ENCODE measurements at regions not wholly inside any gene's neighbourhood (a gene's known extent, or its start where the extent isn't known, plus 50 kb on each side); places are given as distances from the start of the nearest gene placed in this dataset.

DNA sequence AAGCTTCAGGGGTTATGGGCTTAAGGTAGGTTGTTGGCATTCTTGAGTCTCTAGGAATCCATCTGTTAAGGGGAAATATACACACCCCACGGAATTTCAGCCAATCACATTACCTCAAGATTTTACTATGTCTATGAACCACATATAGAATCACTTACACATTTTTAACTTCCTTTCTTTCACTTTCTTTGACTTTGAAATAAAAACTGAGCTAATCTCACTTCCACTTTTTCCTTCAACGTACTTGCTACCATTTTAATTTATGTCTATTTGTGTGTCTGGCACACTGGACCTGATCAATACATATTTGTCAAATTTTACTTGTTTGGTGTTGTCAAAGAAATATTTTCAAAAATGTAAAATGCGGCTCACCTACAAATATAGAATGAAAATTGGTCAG lies 545.4 kb upstream of the JAG1 start:
- POLR2A ChIA-PET, result no interaction called here
- TF ChIP-seq, protein P1, sequence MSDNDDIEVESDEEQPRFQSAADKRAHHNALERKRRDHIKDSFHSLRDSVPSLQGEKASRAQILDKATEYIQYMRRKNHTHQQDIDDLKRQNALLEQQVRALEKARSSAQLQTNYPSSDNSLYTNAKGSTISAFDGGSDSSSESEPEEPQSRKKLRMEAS (IDR thresholded peaks at IDR 0.05; ENCODE audit: low read depth), result no peak
- TF ChIP-seq GABPA (IDR thresholded peaks at IDR 0.05; ENCODE audit: low read depth), result no peak
- TF ChIP-seq SMC3 (IDR thresholded peaks at IDR 0.05; ENCODE audit: low read depth, low read length), result no peak
- TF ChIP-seq EZH2phosphoT487 (IDR thresholded peaks at IDR 0.05; ENCODE audit: borderline replicate concordance, low read depth), result no peak
- TF ChIP-seq RAD21 (IDR thresholded peaks at IDR 0.05; ENCODE audit: low read length), result no peak
- TF ChIP-seq FOXM1 (IDR thresholded peaks at IDR 0.05; ENCODE audit: low read depth), result no peak
- TF ChIP-seq, protein P2, sequence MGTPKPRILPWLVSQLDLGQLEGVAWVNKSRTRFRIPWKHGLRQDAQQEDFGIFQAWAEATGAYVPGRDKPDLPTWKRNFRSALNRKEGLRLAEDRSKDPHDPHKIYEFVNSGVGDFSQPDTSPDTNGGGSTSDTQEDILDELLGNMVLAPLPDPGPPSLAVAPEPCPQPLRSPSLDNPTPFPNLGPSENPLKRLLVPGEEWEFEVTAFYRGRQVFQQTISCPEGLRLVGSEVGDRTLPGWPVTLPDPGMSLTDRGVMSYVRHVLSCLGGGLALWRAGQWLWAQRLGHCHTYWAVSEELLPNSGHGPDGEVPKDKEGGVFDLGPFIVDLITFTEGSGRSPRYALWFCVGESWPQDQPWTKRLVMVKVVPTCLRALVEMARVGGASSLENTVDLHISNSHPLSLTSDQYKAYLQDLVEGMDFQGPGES (IDR thresholded peaks at IDR 0.05; ENCODE audit: low read depth, low read length), result no peak
- no peak for TF ChIP-seq JUND (IDR thresholded peaks at IDR 0.05)
- TF ChIP-seq MXI1 (IDR thresholded peaks at IDR 0.05; ENCODE audit: low read depth, low read length), result no peak
- TF ChIP-seq SIN3A (IDR thresholded peaks at IDR 0.05; ENCODE audit: borderline replicate concordance, low read depth, low read length), result no peak
- TF ChIP-seq, protein P3, sequence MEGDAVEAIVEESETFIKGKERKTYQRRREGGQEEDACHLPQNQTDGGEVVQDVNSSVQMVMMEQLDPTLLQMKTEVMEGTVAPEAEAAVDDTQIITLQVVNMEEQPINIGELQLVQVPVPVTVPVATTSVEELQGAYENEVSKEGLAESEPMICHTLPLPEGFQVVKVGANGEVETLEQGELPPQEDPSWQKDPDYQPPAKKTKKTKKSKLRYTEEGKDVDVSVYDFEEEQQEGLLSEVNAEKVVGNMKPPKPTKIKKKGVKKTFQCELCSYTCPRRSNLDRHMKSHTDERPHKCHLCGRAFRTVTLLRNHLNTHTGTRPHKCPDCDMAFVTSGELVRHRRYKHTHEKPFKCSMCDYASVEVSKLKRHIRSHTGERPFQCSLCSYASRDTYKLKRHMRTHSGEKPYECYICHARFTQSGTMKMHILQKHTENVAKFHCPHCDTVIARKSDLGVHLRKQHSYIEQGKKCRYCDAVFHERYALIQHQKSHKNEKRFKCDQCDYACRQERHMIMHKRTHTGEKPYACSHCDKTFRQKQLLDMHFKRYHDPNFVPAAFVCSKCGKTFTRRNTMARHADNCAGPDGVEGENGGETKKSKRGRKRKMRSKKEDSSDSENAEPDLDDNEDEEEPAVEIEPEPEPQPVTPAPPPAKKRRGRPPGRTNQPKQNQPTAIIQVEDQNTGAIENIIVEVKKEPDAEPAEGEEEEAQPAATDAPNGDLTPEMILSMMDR (IDR thresholded peaks at IDR 0.05), result no peak
- TF ChIP-seq TEAD4 (IDR thresholded peaks at IDR 0.05; ENCODE audit: borderline replicate concordance, insufficient read depth), result no peak
- no peak for TF ChIP-seq ELF1 (IDR thresholded peaks at IDR 0.05)
- TF ChIP-seq RCOR1 (IDR thresholded peaks at IDR 0.05; ENCODE audit: low read length), result no peak
- no peak for TF ChIP-seq EP300 (IDR thresholded peaks at IDR 0.05; ENCODE audit: borderline replicate concordance in 1 of 2, low read depth in 1 of 2, low read length in 1 of 2)
- TF ChIP-seq GATA2 (CRISPR knock-in tag; IDR thresholded peaks at IDR 0.05), result no peak
- no peaks in the 10 kb centered on the region for H3K36me3 ChIP-seq (replicated peaks in 1 of 2; ENCODE audit: control insufficient read depth in 1 of 2, insufficient read depth in 2 of 2, low read length in 1 of 2)
- no peak overlapping the region for H3K4me3 ChIP-seq (ENCODE audit: low read depth in 2 of 2, low read length in 1 of 2)
- H3K9me2 ChIP-seq, result no peaks in the 10 kb centered on the region
- 92% methylated on average over 3 of the region's 3 CpGs for WGBS (ENCODE audit: low lambda C conversion rate)
- no peak overlapping the region for H3K27ac ChIP-seq (ENCODE audit: low read depth in 2 of 2, low read length in 1 of 2)
- H3F3A ChIP-seq (replicated peaks; ENCODE audit: insufficient read depth), result peaks cover 14% of the 10 kb centered on the region
- H3K9me3 ChIP-seq, result no peaks in the 10 kb centered on the region
- no peak overlapping the region for H2AFZ ChIP-seq (ENCODE audit: low read depth)
- no peaks in the 10 kb centered on the region for H3K79me2 ChIP-seq (ENCODE audit: insufficient read depth)
- no peaks in the 10 kb centered on the region for H4K20me1 ChIP-seq (ENCODE audit: insufficient read depth)
- peaks cover 4 to 16% of the 10 kb centered on the region in 2 experiments; a peak in 3 of 4 replicates for H3K4me1 ChIP-seq (ENCODE audit: control insufficient read depth in 1 of 2, insufficient read depth in 2 of 2, low read depth in 1 of 2, low read length in 1 of 2)
- no peaks in the 10 kb centered on the region for H3K27me3 ChIP-seq (ENCODE audit: insufficient read depth)
- no peak for DNase-seq
- H3K4me2 ChIP-seq, result no peak overlapping the region
- CTCF ChIA-PET, result no interaction called here
- no peak overlapping the region for H3K9ac ChIP-seq

DNA sequence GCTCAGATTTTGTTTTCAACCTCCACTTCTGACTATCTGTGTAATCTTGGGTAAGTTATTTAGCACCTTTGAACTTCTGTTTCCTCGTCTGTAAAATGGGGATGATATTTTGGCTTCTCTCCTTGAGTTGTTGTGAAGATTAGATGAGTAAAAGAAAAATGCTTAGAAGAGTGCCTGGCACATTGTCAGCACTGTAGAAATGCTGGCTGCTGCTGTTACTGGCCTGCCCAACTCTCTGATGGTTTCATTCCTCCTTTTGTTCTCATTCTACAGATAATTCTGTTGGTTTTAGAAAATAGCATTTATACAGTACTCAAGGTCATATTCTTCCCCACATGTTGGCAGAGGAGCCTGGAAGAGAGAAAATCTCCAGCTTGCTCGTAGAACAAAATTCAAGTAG lies 547.2 kb upstream of the JAG1 start:
- no peak overlapping the region for H2AFZ ChIP-seq (ENCODE audit: low read depth)
- no peaks in the 10 kb centered on the region for H4K20me1 ChIP-seq (ENCODE audit: insufficient read depth)
- H3K27me3 ChIP-seq (ENCODE audit: insufficient read depth), result no peaks in the 10 kb centered on the region
- no peaks in the 10 kb centered on the region for H3K9me3 ChIP-seq
- ChIA-PET CTCF (interaction anchor here (1.2 kb wide), 1 partner anchor 29 kb away, joined by 4 read pairs; no protein-coding TSS in a partner anchor), POLR2A (no interaction called here)
- H3K27ac ChIP-seq (ENCODE audit: low read depth in 2 of 2, low read length in 1 of 2), result no peak overlapping the region
- peaks cover 14% of the 10 kb centered on the region for H3F3A ChIP-seq (replicated peaks; ENCODE audit: insufficient read depth)
- no peak overlapping the region for H3K4me3 ChIP-seq (ENCODE audit: low read depth in 2 of 2, low read length in 1 of 2)
- TF ChIP-seq FOXJ3 (CRISPR knock-in tag; IDR thresholded peaks at IDR 0.05) (no peak), SMC3 (IDR thresholded peaks at IDR 0.05; ENCODE audit: low read depth, low read length) (no peak), YY1 (IDR thresholded peaks at IDR 0.05; ENCODE audit: low read depth) (no peak), JUND (IDR thresholded peaks at IDR 0.05) (no peak), RCOR1 (IDR thresholded peaks at IDR 0.05; ENCODE audit: low read length) (no peak), EP300 (IDR thresholded peaks at IDR 0.05; ENCODE audit: borderline replicate concordance in 1 of 2, low read depth in 1 of 2, low read length in 1 of 2) (no peak), GATA2 (CRISPR knock-in tag; IDR thresholded peaks at IDR 0.05) (no peak), SIN3A (IDR thresholded peaks at IDR 0.05; ENCODE audit: borderline replicate concordance, low read depth, low read length) (no peak)
- TF ChIP-seq, protein P4, sequence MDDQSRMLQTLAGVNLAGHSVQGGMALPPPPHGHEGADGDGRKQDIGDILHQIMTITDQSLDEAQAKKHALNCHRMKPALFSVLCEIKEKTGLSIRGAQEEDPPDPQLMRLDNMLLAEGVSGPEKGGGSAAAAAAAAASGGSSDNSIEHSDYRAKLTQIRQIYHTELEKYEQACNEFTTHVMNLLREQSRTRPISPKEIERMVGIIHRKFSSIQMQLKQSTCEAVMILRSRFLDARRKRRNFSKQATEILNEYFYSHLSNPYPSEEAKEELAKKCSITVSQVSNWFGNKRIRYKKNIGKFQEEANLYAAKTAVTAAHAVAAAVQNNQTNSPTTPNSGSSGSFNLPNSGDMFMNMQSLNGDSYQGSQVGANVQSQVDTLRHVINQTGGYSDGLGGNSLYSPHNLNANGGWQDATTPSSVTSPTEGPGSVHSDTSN (IDR thresholded peaks at IDR 0.05), result no peak
- no peak overlapping the region for H3K9ac ChIP-seq
- no peaks in the 10 kb centered on the region for H3K36me3 ChIP-seq (replicated peaks in 1 of 2; ENCODE audit: control insufficient read depth in 1 of 2, insufficient read depth in 2 of 2, low read length in 1 of 2)
- DNase-seq, result no peak
- H3K4me2 ChIP-seq, result no peak overlapping the region
- 66% methylated on average over 2 of the region's 2 CpGs for whole genome bisulfite sequencing (ENCODE audit: low lambda C conversion rate)
- H3K4me1 ChIP-seq (ENCODE audit: control insufficient read depth in 1 of 2, insufficient read depth in 2 of 2, low read depth in 1 of 2, low read length in 1 of 2), result peaks cover 4 to 16% of the 10 kb centered on the region in 2 experiments; a peak in 3 of 4 replicates
- no peaks in the 10 kb centered on the region for H3K79me2 ChIP-seq (ENCODE audit: insufficient read depth)
- no peaks in the 10 kb centered on the region for H3K9me2 ChIP-seq
